ENCODE measurements at regions not wholly inside any gene's neighbourhood (a gene's known extent, or its start where the extent isn't known, plus 50 kb on each side); places are given as distances from the start of the nearest gene placed in this dataset.

DNA sequence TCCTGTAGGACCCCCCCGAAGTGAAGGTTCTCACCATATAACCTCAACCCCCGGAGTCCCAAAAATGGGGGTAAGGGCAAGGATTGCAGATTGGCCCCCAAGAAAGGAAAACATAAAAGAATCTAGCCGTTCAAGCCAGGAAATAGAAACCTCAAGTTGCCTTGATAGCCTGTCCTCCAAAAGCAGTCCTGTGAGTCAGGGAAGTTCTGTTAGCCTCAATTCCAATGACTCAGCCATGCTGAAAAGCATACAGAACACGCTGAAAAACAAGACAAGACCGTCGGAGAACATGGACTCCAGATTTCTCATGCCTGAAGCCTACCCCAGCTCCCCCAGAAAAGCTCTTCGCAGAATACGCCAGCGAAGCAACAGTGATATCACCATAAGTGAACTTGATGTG, 344.2 kb upstream of the RGS6 start:
- H3K4me1 Mint-ChIP-seq, result peaks cover 36% of the 10 kb centered on the region
- no peak overlapping the region for H3K4me3 ChIP-seq
- no peaks in the 10 kb centered on the region for H3F3A ChIP-seq (replicated peaks; ENCODE audit: low read depth)
- H3K27me3 ChIP-seq (ENCODE audit: insufficient read depth), result no peaks in the 10 kb centered on the region
- H3K36me3 Mint-ChIP-seq (ENCODE audit: low read depth), result peaks cover 5% of the 10 kb centered on the region; the same call in 1 of the 3 replicates
- TF ChIP-seq ZNF331 (CRISPR knock-in tag; IDR thresholded peaks at IDR 0.05; ENCODE audit: low read depth), result no peak
- TF ChIP-seq, protein P1, sequence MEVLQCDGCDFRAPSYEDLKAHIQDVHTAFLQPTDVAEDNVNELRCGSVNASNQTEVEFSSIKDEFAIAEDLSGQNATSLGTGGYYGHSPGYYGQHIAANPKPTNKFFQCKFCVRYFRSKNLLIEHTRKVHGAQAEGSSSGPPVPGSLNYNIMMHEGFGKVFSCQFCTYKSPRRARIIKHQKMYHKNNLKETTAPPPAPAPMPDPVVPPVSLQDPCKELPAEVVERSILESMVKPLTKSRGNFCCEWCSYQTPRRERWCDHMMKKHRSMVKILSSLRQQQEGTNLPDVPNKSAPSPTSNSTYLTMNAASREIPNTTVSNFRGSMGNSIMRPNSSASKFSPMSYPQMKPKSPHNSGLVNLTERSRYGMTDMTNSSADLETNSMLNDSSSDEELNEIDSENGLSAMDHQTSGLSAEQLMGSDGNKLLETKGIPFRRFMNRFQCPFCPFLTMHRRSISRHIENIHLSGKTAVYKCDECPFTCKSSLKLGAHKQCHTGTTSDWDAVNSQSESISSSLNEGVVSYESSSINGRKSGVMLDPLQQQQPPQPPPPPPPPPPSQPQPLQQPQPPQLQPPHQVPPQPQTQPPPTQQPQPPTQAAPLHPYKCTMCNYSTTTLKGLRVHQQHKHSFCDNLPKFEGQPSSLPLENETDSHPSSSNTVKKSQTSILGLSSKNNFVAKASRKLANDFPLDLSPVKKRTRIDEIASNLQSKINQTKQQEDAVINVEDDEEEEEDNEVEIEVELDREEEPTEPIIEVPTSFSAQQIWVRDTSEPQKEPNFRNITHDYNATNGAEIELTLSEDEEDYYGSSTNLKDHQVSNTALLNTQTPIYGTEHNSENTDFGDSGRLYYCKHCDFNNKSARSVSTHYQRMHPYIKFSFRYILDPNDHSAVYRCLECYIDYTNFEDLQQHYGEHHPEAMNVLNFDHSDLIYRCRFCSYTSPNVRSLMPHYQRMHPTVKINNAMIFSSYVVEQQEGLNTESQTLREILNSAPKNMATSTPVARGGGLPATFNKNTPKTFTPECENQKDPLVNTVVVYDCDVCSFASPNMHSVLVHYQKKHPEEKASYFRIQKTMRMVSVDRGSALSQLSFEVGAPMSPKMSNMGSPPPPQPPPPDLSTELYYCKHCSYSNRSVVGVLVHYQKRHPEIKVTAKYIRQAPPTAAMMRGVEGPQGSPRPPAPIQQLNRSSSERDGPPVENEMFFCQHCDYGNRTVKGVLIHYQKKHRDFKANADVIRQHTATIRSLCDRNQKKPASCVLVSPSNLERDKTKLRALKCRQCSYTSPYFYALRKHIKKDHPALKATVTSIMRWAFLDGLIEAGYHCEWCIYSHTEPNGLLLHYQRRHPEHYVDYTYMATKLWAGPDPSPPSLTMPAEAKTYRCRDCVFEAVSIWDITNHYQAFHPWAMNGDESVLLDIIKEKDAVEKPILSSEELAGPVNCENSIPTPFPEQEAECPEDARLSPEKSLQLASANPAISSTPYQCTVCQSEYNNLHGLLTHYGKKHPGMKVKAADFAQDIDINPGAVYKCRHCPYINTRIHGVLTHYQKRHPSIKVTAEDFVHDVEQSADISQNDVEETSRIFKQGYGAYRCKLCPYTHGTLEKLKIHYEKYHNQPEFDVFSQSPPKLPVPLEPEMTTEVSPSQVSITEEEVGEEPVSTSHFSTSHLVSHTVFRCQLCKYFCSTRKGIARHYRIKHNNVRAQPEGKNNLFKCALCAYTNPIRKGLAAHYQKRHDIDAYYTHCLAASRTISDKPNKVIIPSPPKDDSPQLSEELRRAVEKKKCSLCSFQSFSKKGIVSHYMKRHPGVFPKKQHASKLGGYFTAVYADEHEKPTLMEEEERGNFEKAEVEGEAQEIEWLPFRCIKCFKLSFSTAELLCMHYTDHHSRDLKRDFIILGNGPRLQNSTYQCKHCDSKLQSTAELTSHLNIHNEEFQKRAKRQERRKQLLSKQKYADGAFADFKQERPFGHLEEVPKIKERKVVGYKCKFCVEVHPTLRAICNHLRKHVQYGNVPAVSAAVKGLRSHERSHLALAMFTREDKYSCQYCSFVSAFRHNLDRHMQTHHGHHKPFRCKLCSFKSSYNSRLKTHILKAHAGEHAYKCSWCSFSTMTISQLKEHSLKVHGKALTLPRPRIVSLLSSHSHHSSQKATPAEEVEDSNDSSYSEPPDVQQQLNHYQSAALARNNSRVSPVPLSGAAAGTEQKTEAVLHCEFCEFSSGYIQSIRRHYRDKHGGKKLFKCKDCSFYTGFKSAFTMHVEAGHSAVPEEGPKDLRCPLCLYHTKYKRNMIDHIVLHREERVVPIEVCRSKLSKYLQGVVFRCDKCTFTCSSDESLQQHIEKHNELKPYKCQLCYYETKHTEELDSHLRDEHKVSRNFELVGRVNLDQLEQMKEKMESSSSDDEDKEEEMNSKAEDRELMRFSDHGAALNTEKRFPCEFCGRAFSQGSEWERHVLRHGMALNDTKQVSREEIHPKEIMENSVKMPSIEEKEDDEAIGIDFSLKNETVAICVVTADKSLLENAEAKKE (CRISPR knock-in tag; IDR thresholded peaks at IDR 0.05), result no peak
- TF ChIP-seq NANOG (IDR thresholded peaks at IDR 0.05; ENCODE audit: borderline replicate concordance), result no peak
- TF ChIP-seq ZNF114 (CRISPR knock-in tag; IDR thresholded peaks at IDR 0.05), result no peak
- TF ChIP-seq, protein P2, sequence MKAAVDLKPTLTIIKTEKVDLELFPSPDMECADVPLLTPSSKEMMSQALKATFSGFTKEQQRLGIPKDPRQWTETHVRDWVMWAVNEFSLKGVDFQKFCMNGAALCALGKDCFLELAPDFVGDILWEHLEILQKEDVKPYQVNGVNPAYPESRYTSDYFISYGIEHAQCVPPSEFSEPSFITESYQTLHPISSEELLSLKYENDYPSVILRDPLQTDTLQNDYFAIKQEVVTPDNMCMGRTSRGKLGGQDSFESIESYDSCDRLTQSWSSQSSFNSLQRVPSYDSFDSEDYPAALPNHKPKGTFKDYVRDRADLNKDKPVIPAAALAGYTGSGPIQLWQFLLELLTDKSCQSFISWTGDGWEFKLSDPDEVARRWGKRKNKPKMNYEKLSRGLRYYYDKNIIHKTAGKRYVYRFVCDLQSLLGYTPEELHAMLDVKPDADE (IDR thresholded peaks at IDR 0.05), result no peak
- TF ChIP-seq STAT1 (IDR thresholded peaks at IDR 0.05; ENCODE audit: unreplicated experiment), result no peak
- TF ChIP-seq EZH2phosphoT487 (IDR thresholded peaks at IDR 0.05; ENCODE audit: unreplicated experiment), result no peak
- TF ChIP-seq EZH2 (IDR thresholded peaks at IDR 0.05; ENCODE audit: low read depth, unreplicated experiment), result no peak
- no peak for TF ChIP-seq CREB1 (CRISPR knock-in tag; IDR thresholded peaks at IDR 0.05; ENCODE audit: low read depth)
- TF ChIP-seq JUNB (IDR thresholded peaks at IDR 0.05; ENCODE audit: unreplicated experiment), result no peak
- TF ChIP-seq, protein P3, sequence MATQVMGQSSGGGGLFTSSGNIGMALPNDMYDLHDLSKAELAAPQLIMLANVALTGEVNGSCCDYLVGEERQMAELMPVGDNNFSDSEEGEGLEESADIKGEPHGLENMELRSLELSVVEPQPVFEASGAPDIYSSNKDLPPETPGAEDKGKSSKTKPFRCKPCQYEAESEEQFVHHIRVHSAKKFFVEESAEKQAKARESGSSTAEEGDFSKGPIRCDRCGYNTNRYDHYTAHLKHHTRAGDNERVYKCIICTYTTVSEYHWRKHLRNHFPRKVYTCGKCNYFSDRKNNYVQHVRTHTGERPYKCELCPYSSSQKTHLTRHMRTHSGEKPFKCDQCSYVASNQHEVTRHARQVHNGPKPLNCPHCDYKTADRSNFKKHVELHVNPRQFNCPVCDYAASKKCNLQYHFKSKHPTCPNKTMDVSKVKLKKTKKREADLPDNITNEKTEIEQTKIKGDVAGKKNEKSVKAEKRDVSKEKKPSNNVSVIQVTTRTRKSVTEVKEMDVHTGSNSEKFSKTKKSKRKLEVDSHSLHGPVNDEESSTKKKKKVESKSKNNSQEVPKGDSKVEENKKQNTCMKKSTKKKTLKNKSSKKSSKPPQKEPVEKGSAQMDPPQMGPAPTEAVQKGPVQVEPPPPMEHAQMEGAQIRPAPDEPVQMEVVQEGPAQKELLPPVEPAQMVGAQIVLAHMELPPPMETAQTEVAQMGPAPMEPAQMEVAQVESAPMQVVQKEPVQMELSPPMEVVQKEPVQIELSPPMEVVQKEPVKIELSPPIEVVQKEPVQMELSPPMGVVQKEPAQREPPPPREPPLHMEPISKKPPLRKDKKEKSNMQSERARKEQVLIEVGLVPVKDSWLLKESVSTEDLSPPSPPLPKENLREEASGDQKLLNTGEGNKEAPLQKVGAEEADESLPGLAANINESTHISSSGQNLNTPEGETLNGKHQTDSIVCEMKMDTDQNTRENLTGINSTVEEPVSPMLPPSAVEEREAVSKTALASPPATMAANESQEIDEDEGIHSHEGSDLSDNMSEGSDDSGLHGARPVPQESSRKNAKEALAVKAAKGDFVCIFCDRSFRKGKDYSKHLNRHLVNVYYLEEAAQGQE (IDR thresholded peaks at IDR 0.05; ENCODE audit: unreplicated experiment), result no peak
- no peak for TF ChIP-seq POLR2AphosphoS5 (IDR thresholded peaks at IDR 0.05; ENCODE audit: low read depth)
- TF ChIP-seq, protein P4, sequence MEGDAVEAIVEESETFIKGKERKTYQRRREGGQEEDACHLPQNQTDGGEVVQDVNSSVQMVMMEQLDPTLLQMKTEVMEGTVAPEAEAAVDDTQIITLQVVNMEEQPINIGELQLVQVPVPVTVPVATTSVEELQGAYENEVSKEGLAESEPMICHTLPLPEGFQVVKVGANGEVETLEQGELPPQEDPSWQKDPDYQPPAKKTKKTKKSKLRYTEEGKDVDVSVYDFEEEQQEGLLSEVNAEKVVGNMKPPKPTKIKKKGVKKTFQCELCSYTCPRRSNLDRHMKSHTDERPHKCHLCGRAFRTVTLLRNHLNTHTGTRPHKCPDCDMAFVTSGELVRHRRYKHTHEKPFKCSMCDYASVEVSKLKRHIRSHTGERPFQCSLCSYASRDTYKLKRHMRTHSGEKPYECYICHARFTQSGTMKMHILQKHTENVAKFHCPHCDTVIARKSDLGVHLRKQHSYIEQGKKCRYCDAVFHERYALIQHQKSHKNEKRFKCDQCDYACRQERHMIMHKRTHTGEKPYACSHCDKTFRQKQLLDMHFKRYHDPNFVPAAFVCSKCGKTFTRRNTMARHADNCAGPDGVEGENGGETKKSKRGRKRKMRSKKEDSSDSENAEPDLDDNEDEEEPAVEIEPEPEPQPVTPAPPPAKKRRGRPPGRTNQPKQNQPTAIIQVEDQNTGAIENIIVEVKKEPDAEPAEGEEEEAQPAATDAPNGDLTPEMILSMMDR (conservative IDR thresholded peaks at IDR 0.05; ENCODE audit: low read depth in 2 of 2), result no peak
- no peak overlapping the region for H3K27ac Mint-ChIP-seq
- H3K4me2 ChIP-seq, result no peak overlapping the region
- no peaks in the 10 kb centered on the region for H3K9me3 Mint-ChIP-seq
- peaks cover 4% of the 10 kb centered on the region for H3K27me3 Mint-ChIP-seq (ENCODE audit: insufficient read depth, low read depth, poor library complexity)
- no peak overlapping the region for H3K4me3 Mint-ChIP-seq
- no peak overlapping the region for H3K27ac ChIP-seq (ENCODE audit: low read depth)
- DNase-seq (ENCODE audit: low spot score), result no peak
- no peaks in the 10 kb centered on the region for H3K79me2 ChIP-seq (replicated peaks; ENCODE audit: insufficient read depth)
- peaks cover 19% of the 10 kb centered on the region for H3K4me1 ChIP-seq (ENCODE audit: insufficient read depth)
- no peak overlapping the region for H2AFZ ChIP-seq
- ATAC-seq, result no peak
- no peaks in the 10 kb centered on the region for H3K36me3 ChIP-seq (ENCODE audit: insufficient read depth)
- H4K20me1 ChIP-seq (replicated peaks; ENCODE audit: insufficient read depth), result no peaks in the 10 kb centered on the region
- no peaks in the 10 kb centered on the region for H3K9me2 ChIP-seq (ENCODE audit: insufficient read depth)

Data from GM23338 (cell line).